ENCODE measurements at regions not wholly inside any gene's neighbourhood (a gene's known extent, or its start where the extent isn't known, plus 50 kb on each side); places are given as distances from the start of the nearest gene placed in this dataset.

DNA sequence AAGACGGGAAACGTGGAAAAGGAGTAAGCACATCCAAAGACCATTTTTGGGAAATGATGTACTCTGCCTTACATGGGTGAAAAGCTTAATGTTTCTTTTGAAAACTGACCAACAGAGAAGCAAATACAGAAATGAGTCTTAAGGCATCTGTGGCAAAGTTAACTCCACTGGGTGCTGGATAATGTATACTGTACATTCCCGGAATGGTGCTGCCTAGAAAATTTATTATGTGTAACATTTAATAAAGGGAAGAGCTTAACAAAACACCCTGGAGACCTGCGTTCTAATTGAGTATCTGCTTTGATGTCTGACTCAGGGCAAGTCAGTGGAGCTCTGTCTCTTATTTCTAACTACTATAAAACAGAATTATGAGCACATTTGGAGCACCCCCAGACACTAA is 230.2 kb downstream of the MID1 start:
- Histone ChIP-seq H3K9me3 (no peaks in the 10 kb centered on the region), H3K27ac (no peak overlapping the region), H3K27me3 (no peaks in the 10 kb centered on the region), H3K4me1 (no peaks in the 10 kb centered on the region), H3K36me3 (no peaks in the 10 kb centered on the region), H3K4me3 (no peak overlapping the region)
- TF ChIP-seq, protein P1, sequence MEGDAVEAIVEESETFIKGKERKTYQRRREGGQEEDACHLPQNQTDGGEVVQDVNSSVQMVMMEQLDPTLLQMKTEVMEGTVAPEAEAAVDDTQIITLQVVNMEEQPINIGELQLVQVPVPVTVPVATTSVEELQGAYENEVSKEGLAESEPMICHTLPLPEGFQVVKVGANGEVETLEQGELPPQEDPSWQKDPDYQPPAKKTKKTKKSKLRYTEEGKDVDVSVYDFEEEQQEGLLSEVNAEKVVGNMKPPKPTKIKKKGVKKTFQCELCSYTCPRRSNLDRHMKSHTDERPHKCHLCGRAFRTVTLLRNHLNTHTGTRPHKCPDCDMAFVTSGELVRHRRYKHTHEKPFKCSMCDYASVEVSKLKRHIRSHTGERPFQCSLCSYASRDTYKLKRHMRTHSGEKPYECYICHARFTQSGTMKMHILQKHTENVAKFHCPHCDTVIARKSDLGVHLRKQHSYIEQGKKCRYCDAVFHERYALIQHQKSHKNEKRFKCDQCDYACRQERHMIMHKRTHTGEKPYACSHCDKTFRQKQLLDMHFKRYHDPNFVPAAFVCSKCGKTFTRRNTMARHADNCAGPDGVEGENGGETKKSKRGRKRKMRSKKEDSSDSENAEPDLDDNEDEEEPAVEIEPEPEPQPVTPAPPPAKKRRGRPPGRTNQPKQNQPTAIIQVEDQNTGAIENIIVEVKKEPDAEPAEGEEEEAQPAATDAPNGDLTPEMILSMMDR (IDR thresholded peaks at IDR 0.05): no peak
- DNase-seq (ENCODE audit: low spot score): no peak

DNA sequence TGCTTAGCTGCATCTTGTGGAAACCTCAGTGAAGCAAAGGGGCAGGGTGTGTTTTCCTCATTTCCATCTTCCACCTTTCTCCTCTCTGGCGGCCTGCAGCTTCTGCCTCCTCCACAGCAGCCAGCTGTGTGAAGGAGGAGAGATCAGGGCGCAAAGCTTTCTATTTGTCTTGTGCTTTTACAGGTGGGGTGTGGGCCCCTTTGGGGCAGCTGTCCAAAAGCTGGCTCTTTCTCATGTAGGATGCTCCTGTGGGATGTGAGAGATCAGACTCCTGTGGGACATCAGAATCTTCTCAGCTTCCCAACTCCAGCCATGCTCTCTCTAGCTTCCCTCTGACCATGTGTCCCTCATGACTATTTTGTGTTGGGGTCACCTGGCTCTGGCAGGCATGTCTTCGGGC is 227.1 kb downstream of the MID1 start:
- Histone ChIP-seq H3K27me3 (no peaks in the 10 kb centered on the region), H3K4me3 (no peak overlapping the region), H3K27ac (no peak overlapping the region), H3K36me3 (no peaks in the 10 kb centered on the region), H3K4me1 (no peaks in the 10 kb centered on the region), H3K9me3 (no peaks in the 10 kb centered on the region)
- TF ChIP-seq, protein P1 (IDR thresholded peaks at IDR 0.05): no peak
- DNase-seq (ENCODE audit: low spot score): no peak

DNA sequence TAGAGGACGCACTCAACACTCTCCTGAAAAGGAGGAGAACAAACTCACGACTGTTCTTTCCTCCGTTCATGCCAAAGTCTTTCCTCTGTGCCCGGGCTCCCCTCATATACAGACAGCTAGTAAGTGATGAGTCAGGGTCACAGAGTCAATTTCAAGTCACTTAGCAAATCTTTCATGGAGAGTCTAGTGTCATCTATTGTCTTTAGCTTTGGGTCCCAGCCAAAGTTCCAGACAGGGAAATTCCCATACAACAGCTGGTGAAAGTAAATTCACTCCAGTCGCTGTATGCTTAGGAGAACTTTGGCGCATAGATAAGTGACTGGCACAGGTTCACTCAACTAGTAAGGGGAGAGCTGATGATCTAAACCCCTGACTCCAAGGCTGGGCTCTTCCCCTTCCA is 226.5 kb downstream of the MID1 start:
- Histone ChIP-seq H3K4me3 (no peak overlapping the region), H3K9me3 (no peaks in the 10 kb centered on the region), H3K27ac (no peak overlapping the region), H3K36me3 (no peaks in the 10 kb centered on the region), H3K4me1 (no peaks in the 10 kb centered on the region), H3K27me3 (no peaks in the 10 kb centered on the region)
- TF ChIP-seq, protein P1 (IDR thresholded peaks at IDR 0.05): no peak
- no peak for DNase-seq (ENCODE audit: low spot score)

DNA sequence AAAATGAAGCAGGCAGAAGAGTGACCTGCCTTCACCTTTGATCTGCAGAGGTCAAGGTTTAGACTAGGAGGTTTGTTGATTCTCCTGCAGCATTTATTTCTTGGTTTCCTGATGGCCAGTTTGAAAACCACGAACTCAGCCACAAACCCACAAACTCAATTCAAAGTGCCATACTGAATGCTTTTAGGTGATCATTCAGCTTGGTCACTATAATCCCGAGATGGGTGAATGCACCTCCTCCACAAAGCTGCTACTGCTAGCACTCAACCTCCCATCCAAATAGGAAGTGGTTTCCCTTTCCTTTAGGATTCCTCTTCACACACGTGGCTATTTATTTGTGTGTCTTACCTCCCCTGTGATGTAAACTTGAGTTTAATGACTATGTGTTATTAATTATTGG is 225.2 kb downstream of the MID1 start:
- Histone ChIP-seq H3K4me1 (no peaks in the 10 kb centered on the region), H3K27ac (no peak overlapping the region), H3K36me3 (no peaks in the 10 kb centered on the region), H3K27me3 (no peaks in the 10 kb centered on the region), H3K9me3 (no peaks in the 10 kb centered on the region), H3K4me3 (no peak overlapping the region)
- TF ChIP-seq, protein P1 (IDR thresholded peaks at IDR 0.05): no peak
- no peak for DNase-seq (ENCODE audit: low spot score)
